HepG2 (cell line): ENCODE measurements at regions not wholly inside any gene's neighbourhood (a gene's known extent, or its start where the extent isn't known, plus 50 kb on each side); places are given as distances from the start of the nearest gene placed in this dataset.

Source experiments
- ATAC-seq: fragments of 200-7000 bp; cut with Tn5 transposase; 3 replicates; pipeline ENCODE4 v1.9.1; 2020; ENCODE audit warnings: mild to moderate bottlenecking, moderate library complexity
- BruUV-seq: library from RNA; stranded (reverse); fragments of 400-500 nt; replicated peaks from 2 replicates; lab custom pipeline; 2021; lab: Mats Ljungman, UMichigan
- CTCF ChIA-PET: fragments of 300-600 bp; formaldehyde crosslinking; extraction: SDS; loops from one replicate; lab custom pipeline; 2021; ENCODE audit warnings: low total read pairs, inconsistent platforms, low intra/inter-chr PET ratio; lab: Yijun Ruan, JAX
- POLR2A ChIA-PET: fragments of 350-600 bp; sonication (Branson Sonifier 250); formaldehyde crosslinking; loops from one replicate; lab custom pipeline; 2020; ENCODE audit warnings: antibody characterized with exemption, inconsistent platforms; lab: Yijun Ruan, JAX
- DNase-seq: peaks from one replicate; pipeline ENCODE4 v3.0.0-alpha.2; 2015; ENCODE audit warnings: low spot score
- FAIRE-seq: peaks from 3 replicates; lab custom pipeline; 2011; peaks lifted over from hg19 to GRCh38; lab: Jason Lieb, UNC
- H2AFZ ChIP-seq: one replicate; pipeline ENCODE4 v1.6.1; 2011; ENCODE audit warnings: low read length, inconsistent platforms
- H3K27ac ChIP-seq: fragments of 300-600 bp; 3 replicates; pipeline ENCODE4 v1.8.0; 2011; ENCODE audit warnings: mixed run types, mild to moderate bottlenecking, mixed read lengths, low read length, inconsistent platforms; ENCODE audit not compliant: insufficient read depth; ENCODE audit errors: extremely low read length
- H3K27me3 ChIP-seq, 2 experiments: fragments of 200-600 bp in 1 of 2; 2 replicates in 1 of 2; 3 replicates in 1 of 2; pipeline versions ENCODE4 v1.6.0 to v1.8.0; 2011; ENCODE audit warnings: low read length in 2 of 2, mild to moderate bottlenecking in 2 of 2, moderate library complexity in 2 of 2, inconsistent platforms in 1 of 2; ENCODE audit not compliant: insufficient read depth in 2 of 2, control insufficient read depth in 1 of 2
- H3K36me3 ChIP-seq, 2 experiments: fragments of 200-600 bp in 1 of 2; replicated peaks in 1 of 2; 2 replicates in 1 of 2; 3 replicates in 1 of 2; pipeline versions ENCODE4 v1.5.1 to v1.8.0; 2011; ENCODE audit warnings: low read length in 2 of 2, inconsistent platforms in 1 of 2; ENCODE audit not compliant: insufficient read depth in 2 of 2, control insufficient read depth in 1 of 2
- H3K4me1 ChIP-seq: 2 replicates; pipeline ENCODE4 v1.5.1; 2012; ENCODE audit warnings: low read length, inconsistent platforms; ENCODE audit not compliant: insufficient read depth
- H3K4me2 ChIP-seq: 2 replicates; pipeline ENCODE4 v1.6.0; 2011; ENCODE audit warnings: low read depth, low read length, inconsistent platforms
- H3K4me3 ChIP-seq, 3 experiments: fragments of 200-600 bp in 1 of 3; sonication (generic), shearing (Covaris generic) in 1 of 3; replicated peaks in 1 of 3; 2 replicates each; pipeline ENCODE4 v1.5.1; 2011 to 2016; ENCODE audit warnings: low read length in 3 of 3, inconsistent platforms in 2 of 3, low read depth in 2 of 3, mild to moderate bottlenecking in 2 of 3, control low read depth in 1 of 3, mixed read lengths in 1 of 3; ENCODE audit not compliant: insufficient read depth in 1 of 3
- H3K79me2 ChIP-seq: one replicate; pipeline ENCODE4 v1.6.1; 2011; ENCODE audit warnings: low read length, inconsistent platforms; ENCODE audit not compliant: insufficient read depth
- H3K9ac ChIP-seq: 2 replicates; pipeline ENCODE4 v1.6.0; 2011; ENCODE audit warnings: mild to moderate bottlenecking, low read depth, low read length, inconsistent platforms; ENCODE audit not compliant: insufficient read depth
- H3K9me3 ChIP-seq: 2 replicates; pipeline ENCODE4 v1.5.1; 2012; ENCODE audit warnings: mild to moderate bottlenecking, low read length
- H4K20me1 ChIP-seq: 2 replicates; pipeline ENCODE4 v1.6.0; 2011; ENCODE audit warnings: inconsistent platforms, mild to moderate bottlenecking, low read length, moderate library complexity; ENCODE audit not compliant: insufficient read depth
- AHDC1 ChIP-seq: sonication (generic); formaldehyde crosslinking; IDR thresholded peaks from 2 replicates; pipeline ENCODE4 v1.5.1; 2020; ENCODE audit warnings: mild to moderate bottlenecking, missing genetic modification reagents, borderline replicate concordance
- GATA4 ChIP-seq: sonication (generic); IDR thresholded peaks from 2 replicates; pipeline ENCODE4 v1.6.1; 2016; ENCODE audit warnings: antibody characterized with exemption, low read depth, borderline replicate concordance
- KAT7 ChIP-seq: IDR thresholded peaks from 2 replicates; pipeline ENCODE4 v1.6.1; 2018; ENCODE audit warnings: borderline replicate concordance, missing compliant biosample characterization
- LCORL ChIP-seq, 2 experiments: fragments of 450-650 bp in 1 of 2; sonication (generic) in 1 of 2; formaldehyde crosslinking in 1 of 2; IDR thresholded peaks; 2 replicates each; pipeline versions ENCODE4 v1.5.0 to v1.6.1; 2017 to 2020; ENCODE audit warnings: antibody characterized with exemption in 1 of 2, missing genetic modification reagents in 1 of 2
- POLR2AphosphoS5 ChIP-seq: IDR thresholded peaks from 2 replicates; pipeline ENCODE4 v1.6.1; 2012; ENCODE audit warnings: low read depth, low read length
- SALL2 ChIP-seq: sonication (generic); formaldehyde crosslinking; IDR thresholded peaks from 2 replicates; pipeline ENCODE4 v1.8.1; 2023; ENCODE audit warnings: mild to moderate bottlenecking, missing genetic modification reagents, inconsistent platforms
- TAF15 ChIP-seq: fragments of 200-400 bp; formaldehyde crosslinking; IDR thresholded peaks from one replicate; pipeline ENCODE4 v1.6.1; 2018; ENCODE audit warnings: mild to moderate bottlenecking, low read depth, low read length; ENCODE audit not compliant: poor library complexity, severe bottlenecking
- YY1 ChIP-seq: IDR thresholded peaks from 2 replicates; pipeline ENCODE4 v1.6.1; 2011; ENCODE audit warnings: low read length, low read depth, moderate library complexity, mild to moderate bottlenecking; ENCODE audit not compliant: insufficient read depth, insufficient replicate concordance
- ZNF143 ChIP-seq: sonication (generic); formaldehyde crosslinking; IDR thresholded peaks from 2 replicates; pipeline ENCODE4 v1.4.0; 2020; ENCODE audit warnings: missing genetic modification reagents
- ZSCAN31 ChIP-seq: sonication (generic); formaldehyde crosslinking; IDR thresholded peaks from 2 replicates; pipeline ENCODE4 v1.5.0; 2020; ENCODE audit warnings: low read depth, mild to moderate bottlenecking, missing genetic modification reagents
- ZSCAN9 ChIP-seq: IDR thresholded peaks from 2 replicates; pipeline ENCODE4 v1.6.1; 2016; ENCODE audit warnings: borderline replicate concordance
- WGBS: methylation state at CpG from one replicate; pipeline ENCODE4 v1.1.6; 2017; ENCODE audit warnings: low lambda C conversion rate; 5-methylcytosine and 5-hydroxymethylcytosine counted together
- in situ Hi-C: cut with HindIII; loops from 2 replicates; pipeline ENCODE4 v1.10.0; 2017; ENCODE audit warnings: low pct_unique_long_range_greater_than_20kb; ENCODE audit not compliant: extremely low pct_ligation_motif_present
- intact Hi-C: fragments of 100-400 bp; cut with micrococcal nuclease; formaldehyde crosslinking; loops from one replicate; pipeline ENCODE4 v1.10.0; 2022; ENCODE audit not compliant: unreplicated experiment

- WGBS: 6% methylated on average over 6 of the region's 6 CpGs
- ChIA-PET POLR2A (no interaction called here), CTCF (no interaction called here)
- no peak overlapping the region for H3K4me2 ChIP-seq
- TF ChIP-seq YY1: no peak
- no peak for TF ChIP-seq GATA4
- no peak for TF ChIP-seq AHDC1
- TF ChIP-seq LCORL (IDR thresholded peaks at IDR 0.05): no peak
- no peak for TF ChIP-seq LCORL (CRISPR knock-in tag; IDR thresholded peaks at IDR 0.05)
- no peak for TF ChIP-seq ZNF143 (CRISPR knock-in tag)
- TF ChIP-seq ZSCAN31: no peak
- no peak for TF ChIP-seq TAF15
- no peak for TF ChIP-seq KAT7 (CRISPR knock-in tag)
- no peak for TF ChIP-seq ZSCAN9
- no peak for TF ChIP-seq POLR2AphosphoS5
- TF ChIP-seq SALL2 (CRISPR knock-in tag): no peak
- H3K79me2 ChIP-seq: no peaks in the 10 kb centered on the region
- no peak overlapping the region for H3K9ac ChIP-seq
- no TSS peak for BruUV-seq
- no peak overlapping the region for H3K27ac ChIP-seq
- in situ Hi-C loops: no loop called here
- intact Hi-C loops: no loop called here
- peaks cover 90% of the 10 kb centered on the region for H3K9me3 ChIP-seq
- H2AFZ ChIP-seq: no peak overlapping the region
- H3K4me1 ChIP-seq: no peaks in the 10 kb centered on the region
- H3K27me3 ChIP-seq: no peaks in the 10 kb centered on the region
- no peaks in the 10 kb centered on the region for H3K36me3 ChIP-seq
- H4K20me1 ChIP-seq: no peaks in the 10 kb centered on the region
- DNase-seq: no peak
- no peak for ATAC-seq
- FAIRE-seq: no peak
- no peak overlapping the region for H3K4me3 ChIP-seq
Observed at GRCh38 chr9:118871531-118871930, 497.7 kb downstream of the BRINP1 start.
